Liver (tissue), 7 donors: ENCODE measurements at regions not wholly inside any gene's neighbourhood (a gene's known extent, or its start where the extent isn't known, plus 50 kb on each side); places are given as distances from the start of the nearest gene placed in this dataset.

Experiments
- DNase-seq: peaks from one replicate; pipeline ENCODE4 v3.0.0-alpha.2; 2017; ENCODE audit warnings: low spot score
- H3K27ac ChIP-seq, 2 donors: one replicate each; pipeline ENCODE4 v1.7.0; 2013; ENCODE audit warnings: inconsistent platforms in 2 of 2, low read length in 2 of 2, control low read depth in 1 of 2, low read depth in 1 of 2, mild to moderate bottlenecking in 1 of 2
- H3K27me3 ChIP-seq, 4 donors: one replicate each; pipeline versions ENCODE4 v1.6.1 to v1.7.0; 2013; ENCODE audit warnings: low read length in 3 of 4, inconsistent platforms in 1 of 4, mild to moderate bottlenecking in 1 of 4, moderate library complexity in 1 of 4; ENCODE audit not compliant: control insufficient read depth in 4 of 4, insufficient read depth in 4 of 4
- H3K36me3 ChIP-seq, 4 donors: one replicate each; pipeline versions ENCODE4 v1.6.1 to v1.7.0; 2013; ENCODE audit warnings: low read length in 3 of 4, mild to moderate bottlenecking in 3 of 4, low read depth in 1 of 4, moderate library complexity in 1 of 4; ENCODE audit not compliant: control insufficient read depth in 4 of 4, insufficient read depth in 3 of 4
- H3K4me1 ChIP-seq, 4 donors: one replicate each; pipeline versions ENCODE4 v1.6.1 to v1.7.0; 2013; ENCODE audit warnings: low read length in 3 of 4, mild to moderate bottlenecking in 3 of 4, moderate library complexity in 1 of 4; ENCODE audit not compliant: control insufficient read depth in 4 of 4, insufficient read depth in 4 of 4
- H3K4me3 ChIP-seq, 3 donors: one replicate each; pipeline versions ENCODE4 v1.6.1 to v1.7.0; 2013; ENCODE audit warnings: low read length in 3 of 3, control low read depth in 1 of 3, low read depth in 1 of 3, mild to moderate bottlenecking in 1 of 3
- H3K9ac ChIP-seq, 2 donors: one replicate each; pipeline ENCODE4 v1.7.0; 2013; ENCODE audit warnings: low read length in 2 of 2, mild to moderate bottlenecking in 2 of 2, moderate library complexity in 2 of 2, control low read depth in 1 of 2, low read depth in 1 of 2
- H3K9me3 ChIP-seq, 4 donors: one replicate each; pipeline versions ENCODE4 v1.6.1 to v1.7.0; 2013; ENCODE audit warnings: low read length in 3 of 4; ENCODE audit not compliant: control insufficient read depth in 4 of 4
- ATF3 ChIP-seq: IDR thresholded peaks from 2 replicates; pipeline ENCODE4 v1.6.1; 2016; ENCODE audit warnings: antibody characterized with exemption
- EGR1 ChIP-seq, 2 donors: IDR thresholded peaks; 2 replicates each; pipeline ENCODE4 v1.6.1; 2016 to 2018; ENCODE audit warnings: antibody characterized with exemption in 2 of 2, low read depth in 2 of 2
- FOXA1 ChIP-seq: IDR thresholded peaks from 2 replicates; pipeline ENCODE4 v1.6.1; 2016; ENCODE audit warnings: antibody characterized with exemption
- FOXA2 ChIP-seq: IDR thresholded peaks from 2 replicates; pipeline ENCODE4 v1.6.1; 2016; ENCODE audit warnings: antibody characterized with exemption
- GABPA ChIP-seq, 2 donors: IDR thresholded peaks in 1 of 2; conservative IDR thresholded peaks in 1 of 2; 2 replicates each; pipeline ENCODE4 v1.6.1; 2016; ENCODE audit warnings: antibody characterized with exemption in 2 of 2, mild to moderate bottlenecking in 1 of 2, moderate library complexity in 1 of 2
- RAD21 ChIP-seq, 2 donors: IDR thresholded peaks; 2 replicates each; pipeline ENCODE4 v1.6.1; 2016; ENCODE audit warnings: antibody characterized with exemption in 2 of 2, mild to moderate bottlenecking in 2 of 2
- TAF1 ChIP-seq: conservative IDR thresholded peaks from 2 replicates; pipeline ENCODE4 v1.6.1; 2016; ENCODE audit warnings: antibody characterized with exemption, mild to moderate bottlenecking
- YY1 ChIP-seq: IDR thresholded peaks from 2 replicates; pipeline ENCODE4 v1.6.1; 2016; ENCODE audit warnings: antibody characterized with exemption, mild to moderate bottlenecking
- ZBTB33 ChIP-seq: IDR thresholded peaks from 2 replicates; pipeline ENCODE4 v1.6.1; 2016; ENCODE audit warnings: antibody characterized with exemption
- WGBS: extraction: QIAGEN DNeasy Blood & Tissue Kit; methylation state at CpG from one replicate; pipeline ENCODE4 v1.1.7; 2013; 5-methylcytosine and 5-hydroxymethylcytosine counted together
- TF ChIP-seq, protein P1 (sequence below): IDR thresholded peaks from 2 replicates; pipeline ENCODE4 v1.6.1; 2016; ENCODE audit warnings: antibody characterized with exemption
- TF ChIP-seq, protein P2 (sequence below): IDR thresholded peaks from 2 replicates; pipeline ENCODE4 v1.6.1; 2016; ENCODE audit warnings: antibody characterized with exemption, mild to moderate bottlenecking
- donor health status: healthy.
- donor health status: healthy.
- donor health status: healthy.
- donor health status: healthy.

GRCh38 chr13:42492372-42492920, 81.5 kb upstream of the TNFSF11 start:
- no peak for DNase-seq
- H3K4me3 ChIP-seq = no peak overlapping the region

DNA sequence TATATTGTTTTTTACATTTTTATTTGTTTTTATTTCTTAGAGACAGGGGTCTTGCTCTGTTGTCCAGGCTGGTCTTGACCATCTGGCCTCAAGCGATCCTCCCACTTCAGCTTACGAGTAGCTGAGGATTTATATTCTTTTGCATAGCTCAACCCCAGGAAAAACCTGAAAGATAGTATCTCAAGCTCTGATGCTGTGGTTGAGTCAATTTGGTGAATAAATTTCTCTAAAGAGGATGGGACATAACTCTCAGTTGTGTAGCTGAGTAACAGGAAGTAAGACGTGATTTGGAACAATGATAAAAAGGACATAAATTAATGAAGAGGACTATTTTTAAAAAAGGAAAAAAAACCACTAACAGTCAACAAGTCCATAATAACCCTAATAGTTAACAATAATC, 79.8 kb upstream of the TNFSF11 start:
- TF ChIP-seq ZBTB33 = no peak
- TF ChIP-seq, protein P1, sequence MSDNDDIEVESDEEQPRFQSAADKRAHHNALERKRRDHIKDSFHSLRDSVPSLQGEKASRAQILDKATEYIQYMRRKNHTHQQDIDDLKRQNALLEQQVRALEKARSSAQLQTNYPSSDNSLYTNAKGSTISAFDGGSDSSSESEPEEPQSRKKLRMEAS = no peak
- 71% methylated on average over 3 of the region's 3 CpGs for WGBS

More at GRCh38 chr13:42492372-42492920, 81.5 kb upstream of the TNFSF11 start:
- Histone ChIP-seq H3K4me1 (no peaks in the 10 kb centered on the region), H3K27ac (no peak overlapping the region), H3K27me3 (no peaks in the 10 kb centered on the region), H3K9me3 (no peaks in the 10 kb centered on the region), H3K9ac (no peak overlapping the region), H3K36me3 (no peaks in the 10 kb centered on the region)
- 92% methylated on average over 4 of the region's 4 CpGs for WGBS
- TF ChIP-seq GABPA (IDR thresholded peaks at IDR 0.05 in 1 of 2, conservative IDR thresholded peaks at IDR 0.05 in 1 of 2) = no peak
- TF ChIP-seq RAD21 (IDR thresholded peaks at IDR 0.05) = no peak
- TF ChIP-seq FOXA1 = no peak
- no peak for TF ChIP-seq YY1
- TF ChIP-seq, protein P2, sequence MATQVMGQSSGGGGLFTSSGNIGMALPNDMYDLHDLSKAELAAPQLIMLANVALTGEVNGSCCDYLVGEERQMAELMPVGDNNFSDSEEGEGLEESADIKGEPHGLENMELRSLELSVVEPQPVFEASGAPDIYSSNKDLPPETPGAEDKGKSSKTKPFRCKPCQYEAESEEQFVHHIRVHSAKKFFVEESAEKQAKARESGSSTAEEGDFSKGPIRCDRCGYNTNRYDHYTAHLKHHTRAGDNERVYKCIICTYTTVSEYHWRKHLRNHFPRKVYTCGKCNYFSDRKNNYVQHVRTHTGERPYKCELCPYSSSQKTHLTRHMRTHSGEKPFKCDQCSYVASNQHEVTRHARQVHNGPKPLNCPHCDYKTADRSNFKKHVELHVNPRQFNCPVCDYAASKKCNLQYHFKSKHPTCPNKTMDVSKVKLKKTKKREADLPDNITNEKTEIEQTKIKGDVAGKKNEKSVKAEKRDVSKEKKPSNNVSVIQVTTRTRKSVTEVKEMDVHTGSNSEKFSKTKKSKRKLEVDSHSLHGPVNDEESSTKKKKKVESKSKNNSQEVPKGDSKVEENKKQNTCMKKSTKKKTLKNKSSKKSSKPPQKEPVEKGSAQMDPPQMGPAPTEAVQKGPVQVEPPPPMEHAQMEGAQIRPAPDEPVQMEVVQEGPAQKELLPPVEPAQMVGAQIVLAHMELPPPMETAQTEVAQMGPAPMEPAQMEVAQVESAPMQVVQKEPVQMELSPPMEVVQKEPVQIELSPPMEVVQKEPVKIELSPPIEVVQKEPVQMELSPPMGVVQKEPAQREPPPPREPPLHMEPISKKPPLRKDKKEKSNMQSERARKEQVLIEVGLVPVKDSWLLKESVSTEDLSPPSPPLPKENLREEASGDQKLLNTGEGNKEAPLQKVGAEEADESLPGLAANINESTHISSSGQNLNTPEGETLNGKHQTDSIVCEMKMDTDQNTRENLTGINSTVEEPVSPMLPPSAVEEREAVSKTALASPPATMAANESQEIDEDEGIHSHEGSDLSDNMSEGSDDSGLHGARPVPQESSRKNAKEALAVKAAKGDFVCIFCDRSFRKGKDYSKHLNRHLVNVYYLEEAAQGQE = no peak
- TF ChIP-seq FOXA2 = no peak

GRCh38 chr13:42495255-42495654, 78.7 kb upstream of the TNFSF11 start:
- DNase-seq = no peak
- no peak overlapping the region for H3K27ac ChIP-seq
- no peaks in the 10 kb centered on the region for H3K36me3 ChIP-seq

More for the DNA sequence above, 79.8 kb upstream of the TNFSF11 start:
- Histone ChIP-seq H3K4me1 (no peaks in the 10 kb centered on the region), H3K36me3 (no peaks in the 10 kb centered on the region), H3K9me3 (no peaks in the 10 kb centered on the region), H3K27me3 (no peaks in the 10 kb centered on the region), H3K4me3 (no peak overlapping the region), H3K27ac (no peak overlapping the region), H3K9ac (no peak overlapping the region)
- DNase-seq = no peak

More at GRCh38 chr13:42495255-42495654, 78.7 kb upstream of the TNFSF11 start:
- H3K9ac ChIP-seq = no peak overlapping the region
- TF ChIP-seq, protein P2 = no peak
- TF ChIP-seq ATF3 (no peak), RAD21 (IDR thresholded peaks at IDR 0.05) (no peak), TAF1 (no peak), EGR1 (IDR thresholded peaks at IDR 0.05; ENCODE audit: low read depth in 2 of 2) (no peak)
- H3K27me3 ChIP-seq = no peaks in the 10 kb centered on the region
- H3K4me1 ChIP-seq = no peaks in the 10 kb centered on the region
- no peaks in the 10 kb centered on the region for H3K9me3 ChIP-seq
- H3K4me3 ChIP-seq = no peak overlapping the region
